ENCODE measurements at regions not wholly inside any gene's neighbourhood (a gene's known extent, or its start where the extent isn't known, plus 50 kb on each side); places are given as distances from the start of the nearest gene placed in this dataset.

DNA sequence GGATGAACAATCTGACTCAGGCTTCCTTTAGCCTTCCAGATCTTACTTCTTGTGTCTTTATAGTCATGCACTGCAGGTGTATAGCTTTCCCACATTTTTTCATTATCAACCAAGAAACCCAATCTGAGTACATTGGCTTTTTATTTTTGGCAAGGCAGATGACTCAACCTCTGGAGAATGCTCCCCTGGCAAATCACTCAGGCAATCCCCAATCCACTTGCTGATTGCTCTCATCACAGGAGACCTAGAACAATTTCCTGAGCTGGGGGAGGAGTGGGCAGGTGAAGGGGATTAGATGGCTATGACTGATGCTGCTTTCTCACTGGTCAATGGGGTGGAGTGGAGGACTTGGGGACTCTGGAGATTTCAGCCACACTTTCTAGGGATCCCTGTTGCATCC lies 134.4 kb downstream of the SLC16A9 start:
- no peak overlapping the region for H3K4me3 ChIP-seq (replicated peaks in 1 of 2; ENCODE audit: low read depth in 2 of 2, low read length in 2 of 2)
- TF ChIP-seq, protein P1, sequence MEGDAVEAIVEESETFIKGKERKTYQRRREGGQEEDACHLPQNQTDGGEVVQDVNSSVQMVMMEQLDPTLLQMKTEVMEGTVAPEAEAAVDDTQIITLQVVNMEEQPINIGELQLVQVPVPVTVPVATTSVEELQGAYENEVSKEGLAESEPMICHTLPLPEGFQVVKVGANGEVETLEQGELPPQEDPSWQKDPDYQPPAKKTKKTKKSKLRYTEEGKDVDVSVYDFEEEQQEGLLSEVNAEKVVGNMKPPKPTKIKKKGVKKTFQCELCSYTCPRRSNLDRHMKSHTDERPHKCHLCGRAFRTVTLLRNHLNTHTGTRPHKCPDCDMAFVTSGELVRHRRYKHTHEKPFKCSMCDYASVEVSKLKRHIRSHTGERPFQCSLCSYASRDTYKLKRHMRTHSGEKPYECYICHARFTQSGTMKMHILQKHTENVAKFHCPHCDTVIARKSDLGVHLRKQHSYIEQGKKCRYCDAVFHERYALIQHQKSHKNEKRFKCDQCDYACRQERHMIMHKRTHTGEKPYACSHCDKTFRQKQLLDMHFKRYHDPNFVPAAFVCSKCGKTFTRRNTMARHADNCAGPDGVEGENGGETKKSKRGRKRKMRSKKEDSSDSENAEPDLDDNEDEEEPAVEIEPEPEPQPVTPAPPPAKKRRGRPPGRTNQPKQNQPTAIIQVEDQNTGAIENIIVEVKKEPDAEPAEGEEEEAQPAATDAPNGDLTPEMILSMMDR (IDR thresholded peaks at IDR 0.05; ENCODE audit: low read depth, low read length): no peak
- no peak for DNase-seq (ENCODE audit: low read depth in 2 of 2)

DNA sequence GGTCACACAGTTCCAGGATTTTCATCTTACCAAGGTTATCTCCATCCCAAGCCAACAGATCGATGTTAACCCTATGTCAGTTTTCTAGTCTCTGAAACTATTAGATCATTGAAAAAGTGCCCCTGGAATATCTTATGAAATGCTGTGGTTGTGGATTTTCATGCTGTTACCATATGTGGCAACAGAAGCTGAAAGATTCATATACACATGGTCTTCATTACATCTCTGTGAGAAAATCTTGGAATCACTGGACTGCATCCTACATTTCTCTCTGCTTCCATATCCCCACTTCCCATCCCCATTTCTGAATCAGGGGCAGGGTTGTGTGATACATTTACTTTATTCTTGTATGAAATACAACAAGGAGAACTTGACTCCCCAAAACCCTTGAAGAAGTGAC lies 146.1 kb downstream of the SLC16A9 start:
- TF ChIP-seq, protein P1 (IDR thresholded peaks at IDR 0.05; ENCODE audit: low read depth, low read length): no peak
- DNase-seq (ENCODE audit: low read depth in 2 of 2): no peak
- no peak overlapping the region for H3K4me3 ChIP-seq (replicated peaks in 1 of 2; ENCODE audit: low read depth in 2 of 2, low read length in 2 of 2)

GRCh38 chr10:59562126-59562525 lies 147.5 kb downstream of the SLC16A9 start:
- no peak overlapping the region for H3K4me3 ChIP-seq (replicated peaks in 1 of 2; ENCODE audit: low read depth in 2 of 2, low read length in 2 of 2)
- no peak for DNase-seq (ENCODE audit: low read depth in 2 of 2)
- TF ChIP-seq, protein P1 (IDR thresholded peaks at IDR 0.05; ENCODE audit: low read depth, low read length): no peak

GRCh38 chr10:59561477-59562121 lies 148.1 kb downstream of the SLC16A9 start:
- no peak overlapping the region for H3K4me3 ChIP-seq (replicated peaks in 1 of 2; ENCODE audit: low read depth in 2 of 2, low read length in 2 of 2)
- TF ChIP-seq, protein P1 (IDR thresholded peaks at IDR 0.05; ENCODE audit: low read depth, low read length): no peak
- peak; percentile 65 to 71 for DNase-seq (ENCODE audit: low read depth in 2 of 2)

DNA sequence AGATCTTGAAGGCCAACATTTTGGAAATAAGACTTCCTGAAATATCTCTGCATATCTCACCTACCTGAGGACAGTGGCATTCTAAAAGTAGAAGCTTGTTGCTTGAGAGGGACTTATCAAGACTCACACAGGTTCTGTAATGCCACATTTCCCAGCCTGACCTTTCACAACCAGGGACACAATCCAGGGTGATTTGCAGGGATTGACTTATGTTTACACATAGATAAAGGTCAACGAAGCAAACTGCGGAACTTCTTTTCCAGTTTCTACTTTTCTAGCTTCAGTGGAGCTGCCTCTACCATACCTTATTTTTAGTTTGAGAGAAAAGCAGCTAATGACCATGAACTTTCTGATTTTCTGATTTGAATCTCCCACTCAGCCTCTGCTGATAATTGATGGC lies 148.7 kb downstream of the SLC16A9 start:
- TF ChIP-seq, protein P1 (IDR thresholded peaks at IDR 0.05; ENCODE audit: low read depth, low read length): no peak
- H3K4me3 ChIP-seq (replicated peaks in 1 of 2; ENCODE audit: low read depth in 2 of 2, low read length in 2 of 2): no peak overlapping the region
- no peak for DNase-seq (ENCODE audit: low read depth in 2 of 2)

- no peak overlapping the region for H3K4me3 ChIP-seq (replicated peaks in 1 of 2; ENCODE audit: low read depth in 2 of 2, low read length in 2 of 2)
- TF ChIP-seq, protein P1 (IDR thresholded peaks at IDR 0.05; ENCODE audit: low read depth, low read length): no peak
- peak in 1 of 2 donors; percentile 14 for DNase-seq (ENCODE audit: low read depth in 2 of 2)
These were observed 149.5 kb downstream of the SLC16A9 start for GRCh38 chr10:59560161-59560560.

GRCh38 chr10:59558066-59558465 lies 151.6 kb downstream of the SLC16A9 start:
- no peak for DNase-seq (ENCODE audit: low read depth in 2 of 2)
- TF ChIP-seq, protein P1 (IDR thresholded peaks at IDR 0.05; ENCODE audit: low read depth, low read length): no peak
- no peak overlapping the region for H3K4me3 ChIP-seq (replicated peaks in 1 of 2; ENCODE audit: low read depth in 2 of 2, low read length in 2 of 2)
